HCT116 (cell line): ENCODE measurements at regions not wholly inside any gene's neighbourhood (a gene's known extent, or its start where the extent isn't known, plus 50 kb on each side); places are given as distances from the start of the nearest gene placed in this dataset.

Experiments
- ATAC-seq: fragments of 200-7000 bp; cut with Tn5 transposase; 2 replicates; pipeline ENCODE4 v1.9.1; 2020; ENCODE audit warnings: mild to moderate bottlenecking, moderate library complexity
- BruUV-seq: library from RNA; stranded (reverse); fragments of 400-500 nt; replicated peaks from 2 replicates; lab custom pipeline; 2021; lab: Mats Ljungman, UMichigan
- CTCF ChIA-PET: fragments of 300-600 bp; sonication (Branson Sonifier 250); formaldehyde crosslinking; loops from one replicate; lab custom pipeline; 2021; ENCODE audit warnings: antibody characterized with exemption; lab: Charles Lee
- POLR2A ChIA-PET: fragments of 300-600, 350-600 bp; sonication (Branson Sonifier 250); formaldehyde crosslinking; loops from one replicate; lab custom pipeline; 2021; ENCODE audit warnings: antibody characterized with exemption; lab: Charles Lee
- RAD21 ChIA-PET, 2 experiments: fragments of 300-600 bp; sonication (Branson Sonifier 250); formaldehyde crosslinking; loops; one replicate each; lab custom pipeline; 2023; ENCODE audit warnings: low total read pairs in 2 of 2; ENCODE audit not compliant: uncharacterized antibody in 2 of 2, unreplicated experiment in 2 of 2, low non-redundant PET in 1 of 2; lab: Charles Lee
- DNase-seq: peaks from one replicate; pipeline ENCODE4 v3.0.0-alpha.2; 2010; ENCODE audit warnings: low read depth, low spot score
- H2AFZ ChIP-seq: fragments of 200-600 bp; shearing (Covaris generic), sonication (generic); 2 replicates; pipeline ENCODE4 v1.6.1; 2017; ENCODE audit warnings: low read depth, mixed run types, mixed read lengths, antibody characterized with exemption, low read length; ENCODE audit not compliant: poor library complexity, severe bottlenecking
- H3K27ac ChIP-seq: 2 replicates; pipeline ENCODE4 v1.5.1; 2012; ENCODE audit warnings: low read depth, low read length
- H3K27me3 ChIP-seq: fragments of 200-600 bp; sonication (generic); 2 replicates; pipeline ENCODE4 v1.6.1; 2016; ENCODE audit warnings: mixed run types, low read length, mixed read lengths; ENCODE audit not compliant: insufficient read depth
- H3K36me3 ChIP-seq, 2 experiments: fragments of 200-500 bp in 1 of 2; fragments of 200-600 bp in 1 of 2; sonication (Bioruptor generic) in 1 of 2; sonication (generic) in 1 of 2; 2 replicates each; pipeline versions ENCODE4 v1.5.1 to v1.6.1; 2014 to 2016; ENCODE audit warnings: low read length in 2 of 2, inconsistent platforms in 1 of 2, mixed read lengths in 1 of 2, mixed run types in 1 of 2; ENCODE audit not compliant: insufficient read depth in 2 of 2, control insufficient read depth in 1 of 2
- H3K4me1 ChIP-seq, 2 experiments: fragments of 200-600 bp in 1 of 2; sonication (generic) in 1 of 2; 2 replicates each; pipeline versions ENCODE4 v1.5.1 to v1.6.1; 2012 to 2017; ENCODE audit warnings: low read length in 2 of 2, inconsistent platforms in 1 of 2, mild to moderate bottlenecking in 1 of 2, mixed read lengths in 1 of 2, mixed run types in 1 of 2, moderate library complexity in 1 of 2; ENCODE audit not compliant: insufficient read depth in 2 of 2, control insufficient read depth in 1 of 2
- H3K4me2 ChIP-seq: fragments of 200-600 bp; sonication (generic); 2 replicates; pipeline ENCODE4 v1.6.1; 2017; ENCODE audit warnings: mixed run types, low read length, mixed read lengths
- H3K4me3 ChIP-seq, 2 experiments: fragments of 200-600 bp in 1 of 2; sonication (generic) in 1 of 2; replicated peaks in 1 of 2; 2 replicates each; pipeline ENCODE4 v1.5.1; 2011 to 2016; ENCODE audit warnings: low read length in 2 of 2, control low read depth in 1 of 2, low read depth in 1 of 2, mild to moderate bottlenecking in 1 of 2, mixed read lengths in 1 of 2, mixed run types in 1 of 2
- H3K79me2 ChIP-seq: fragments of 200-600 bp; sonication (generic); 2 replicates; pipeline ENCODE4 v1.6.1; 2017; ENCODE audit warnings: mild to moderate bottlenecking, mixed run types, low read length, moderate library complexity, mixed read lengths; ENCODE audit not compliant: insufficient read depth
- H3K9ac ChIP-seq: fragments of 200-600 bp; sonication (generic); 2 replicates; pipeline ENCODE4 v1.6.1; 2016; ENCODE audit warnings: low read length, mixed read lengths
- H3K9me2 ChIP-seq: fragments of 200-600 bp; sonication (generic), shearing (Covaris generic); 2 replicates; pipeline ENCODE4 v1.6.1; 2017; ENCODE audit warnings: mixed run types, mild to moderate bottlenecking, moderate library complexity; ENCODE audit not compliant: insufficient read depth
- H3K9me3 ChIP-seq, 2 experiments: fragments of 200-500 bp in 1 of 2; fragments of 200-600 bp in 1 of 2; sonication (Bioruptor generic) in 1 of 2; sonication (generic) in 1 of 2; 2 replicates each; pipeline ENCODE4 v1.6.1; 2014 to 2017; ENCODE audit warnings: low read length in 2 of 2, mixed read lengths in 2 of 2, inconsistent platforms in 1 of 2, low read depth in 1 of 2, mild to moderate bottlenecking in 1 of 2, mixed run types in 1 of 2, moderate library complexity in 1 of 2; ENCODE audit not compliant: control insufficient read depth in 1 of 2, insufficient read depth in 1 of 2
- H4K20me1 ChIP-seq: fragments of 200-600 bp; sonication (generic), shearing (Covaris generic); 2 replicates; pipeline ENCODE4 v1.6.1; 2017; ENCODE audit warnings: mixed run types, mild to moderate bottlenecking, moderate library complexity; ENCODE audit not compliant: insufficient read depth
- ATF3 ChIP-seq: IDR thresholded peaks from 2 replicates; pipeline ENCODE4 v1.6.1; 2012
- CEBPB ChIP-seq: IDR thresholded peaks from 2 replicates; pipeline ENCODE4 v1.6.1; 2012; ENCODE audit warnings: low read depth
- CTCF ChIP-seq, 3 experiments: fragments of 200-600 bp in 1 of 3; sonication (generic) in 1 of 3; IDR thresholded peaks in 2 of 3; conservative IDR thresholded peaks in 1 of 3; 2 replicates each; pipeline ENCODE4 v1.5.1; 2012 to 2017; ENCODE audit warnings: low read depth in 2 of 3, low read length in 2 of 3, antibody characterized with exemption in 1 of 3, borderline replicate concordance in 1 of 3, control low read depth in 1 of 3, mild to moderate bottlenecking in 1 of 3, mixed read lengths in 1 of 3, mixed run types in 1 of 3, moderate library complexity in 1 of 3; ENCODE audit not compliant: insufficient read depth in 1 of 3
- EZH2 ChIP-seq: fragments of 200-600 bp; sonication (generic); IDR thresholded peaks from 2 replicates; pipeline ENCODE4 v1.6.1; 2017; ENCODE audit warnings: antibody characterized with exemption, mixed run types
- MAX ChIP-seq: IDR thresholded peaks from 2 replicates; pipeline ENCODE4 v1.6.1; 2012
- RAD21 ChIP-seq: IDR thresholded peaks from 2 replicates; pipeline ENCODE4 v1.6.1; 2012; ENCODE audit warnings: low read depth, mild to moderate bottlenecking
- SIN3A ChIP-seq: IDR thresholded peaks from 2 replicates; pipeline ENCODE4 v1.6.1; 2012; ENCODE audit warnings: low read depth
- SP1 ChIP-seq: IDR thresholded peaks from 2 replicates; pipeline ENCODE4 v1.6.1; 2012; ENCODE audit warnings: low read depth
- intact Hi-C: fragments of 100-400 bp; cut with micrococcal nuclease; formaldehyde crosslinking; loops from 2 replicates; pipeline ENCODE4 v1.10.0; 2022

- POLR2A ChIA-PET: no interaction called here
- RAD21 ChIA-PET: no interaction called here
- no peaks in the 10 kb centered on the region for H3K79me2 ChIP-seq
Measured at GRCh38 chr9:88826771-88827181, 164.5 kb upstream of the S1PR3 start.

More at GRCh38 chr9:88826771-88827181, 164.5 kb upstream of the S1PR3 start:
- BruUV-seq: no TSS peak
- no peak for DNase-seq
- no peak for ATAC-seq
- peaks cover 4% of the 10 kb centered on the region; the same call in 1 of the 2 replicates for H3K27me3 ChIP-seq
- no peaks in the 10 kb centered on the region for H4K20me1 ChIP-seq
- intact Hi-C loops: no loop called here
- H3K9me2 ChIP-seq: no peaks in the 10 kb centered on the region
- TF ChIP-seq SIN3A: no peak
- no peak for TF ChIP-seq RAD21
- no peak for TF ChIP-seq ATF3
- no peak for TF ChIP-seq EZH2
- TF ChIP-seq CTCF (IDR thresholded peaks at IDR 0.05 in 2 of 3, conservative IDR thresholded peaks at IDR 0.05 in 1 of 3; ENCODE audit: borderline replicate concordance in 1 of 3, insufficient read depth in 1 of 3, low read depth in 2 of 3, low read length in 2 of 3): no peak
- no peak for TF ChIP-seq MAX
- no peak for TF ChIP-seq SP1
- no peak for TF ChIP-seq CEBPB
- no peak overlapping the region for H2AFZ ChIP-seq
- H3K27ac ChIP-seq: no peak overlapping the region
- no peak overlapping the region for H3K4me3 ChIP-seq
- no peaks in the 10 kb centered on the region for H3K9me3 ChIP-seq
- H3K4me2 ChIP-seq: no peak overlapping the region
- H3K4me1 ChIP-seq: no peaks in the 10 kb centered on the region
- no peaks in the 10 kb centered on the region for H3K36me3 ChIP-seq
- no peak overlapping the region for H3K9ac ChIP-seq
- CTCF ChIA-PET: no interaction called here
